HG03095 (cell line): ENCODE measurements at regions not wholly inside any gene's neighbourhood (a gene's known extent, or its start where the extent isn't known, plus 50 kb on each side); places are given as distances from the start of the nearest gene placed in this dataset.

Experiments used
- ATAC-seq: cut with Tn5 transposase; IDR thresholded peaks from one replicate; pipeline ENCODE4 v1.9.1; 2021; ENCODE audit warnings: moderate library complexity; ENCODE audit not compliant: unreplicated experiment

- ATAC-seq, result no peak
Observed at GRCh38 chr11:42257534-42257933, 798.1 kb upstream of the LRRC4C start.

- no peak for ATAC-seq
Observed at GRCh38 chr11:42265072-42265471, 805.6 kb upstream of the LRRC4C start.

GRCh38 chr11:42271306-42271705, 811.9 kb upstream of the LRRC4C start:
- no peak for ATAC-seq

GRCh38 chr11:42273977-42274376, 814.5 kb upstream of the LRRC4C start:
- ATAC-seq, result no peak

- ATAC-seq, result no peak
Observed at GRCh38 chr11:42296910-42297309, 837.5 kb upstream of the LRRC4C start.

- no peak for ATAC-seq
Observed at GRCh38 chr11:42299780-42300179, 840.3 kb upstream of the LRRC4C start.

GRCh38 chr11:42301777-42302176, 842.3 kb upstream of the LRRC4C start:
- no peak for ATAC-seq

- no peak for ATAC-seq
Observed at GRCh38 chr11:42311514-42311913, 852.1 kb upstream of the LRRC4C start.

GRCh38 chr11:42311944-42312343, 852.5 kb upstream of the LRRC4C start:
- ATAC-seq, result no peak

GRCh38 chr11:42315267-42315666, 855.8 kb upstream of the LRRC4C start:
- ATAC-seq, result no peak

- ATAC-seq, result no peak
Observed at GRCh38 chr11:42315846-42316245, 856.4 kb upstream of the LRRC4C start.

GRCh38 chr11:42319921-42320320, 860.5 kb upstream of the LRRC4C start:
- ATAC-seq, result no peak

GRCh38 chr11:42329929-42330565, 870.6 kb upstream of the LRRC4C start:
- no peak for ATAC-seq

GRCh38 chr11:42337786-42338455, 878.5 kb upstream of the LRRC4C start:
- no peak for ATAC-seq

GRCh38 chr11:42344204-42344792, 884.8 kb upstream of the LRRC4C start:
- ATAC-seq, result no peak

GRCh38 chr11:42345933-42346332, 886.5 kb upstream of the LRRC4C start:
- no peak for ATAC-seq

- ATAC-seq, result no peak
Observed at GRCh38 chr11:42363701-42364100, 904.2 kb upstream of the LRRC4C start.

- ATAC-seq, result no peak
Observed at GRCh38 chr11:42390116-42390515, 921.7 kb upstream of the API5 start.

- no peak for ATAC-seq
Observed at GRCh38 chr11:42397483-42397882, 914.3 kb upstream of the API5 start.

- ATAC-seq, result no peak
Observed at GRCh38 chr11:42407341-42407740, 904.5 kb upstream of the API5 start.

GRCh38 chr11:42410251-42410955, 901.4 kb upstream of the API5 start:
- ATAC-seq, result no peak

GRCh38 chr11:42412590-42412989, 899.2 kb upstream of the API5 start:
- no peak for ATAC-seq
